Mucosa of descending colon (tissue), 3 donors: ENCODE measurements at regions not wholly inside any gene's neighbourhood (a gene's known extent, or its start where the extent isn't known, plus 50 kb on each side); places are given as distances from the start of the nearest gene placed in this dataset.

ENCODE experiments used
- ATAC-seq: fragments of 200-7000 bp; cut with Tn5 transposase; one replicate; pipeline ENCODE4 v1.9.1; 2020; ENCODE audit warnings: mild to moderate bottlenecking, moderate library complexity
- DNase-seq, 3 donors: peaks; one replicate each; pipeline ENCODE4 v3.0.0-alpha.2; 2020
- H3K36me3 ChIP-seq: fragments of 200-600 bp; one replicate; pipeline ENCODE4 v1.8.0; 2021; ENCODE audit warnings: low read depth, mild to moderate bottlenecking
- H3K4me1 ChIP-seq: fragments of 200-600 bp; one replicate; pipeline ENCODE4 v1.8.0; 2021; ENCODE audit warnings: low read depth, mild to moderate bottlenecking
- H3K4me3 ChIP-seq: fragments of 200-600 bp; one replicate; pipeline ENCODE4 v1.8.0; 2021; ENCODE audit warnings: mild to moderate bottlenecking
- H3K9me3 ChIP-seq: fragments of 200-600 bp; one replicate; pipeline ENCODE4 v1.8.0; 2021; ENCODE audit warnings: mild to moderate bottlenecking
- CTCF ChIP-seq: fragments of 200-600 bp; IDR thresholded peaks from one replicate; pipeline ENCODE4 v1.8.0; 2022; ENCODE audit warnings: antibody characterized with exemption, mild to moderate bottlenecking
- intact Hi-C, 2 donors: fragments of 100-400 bp; cut with DNase I in 1 of 2; cut with micrococcal nuclease in 1 of 2; formaldehyde crosslinking; loops; one replicate each; pipeline versions ENCODE4 v1.11.0 to v1.11.1; 2022; cut with DNase I, micrococcal nuclease
- donor health status: DM: no; HTN: no; CAD: no; lungs with moderate emphysema.
- donor health status: DM: no; HTN: no; CAD: no.
- donor health status: DM: no; HTN: yes; CAD: no.

DNA sequence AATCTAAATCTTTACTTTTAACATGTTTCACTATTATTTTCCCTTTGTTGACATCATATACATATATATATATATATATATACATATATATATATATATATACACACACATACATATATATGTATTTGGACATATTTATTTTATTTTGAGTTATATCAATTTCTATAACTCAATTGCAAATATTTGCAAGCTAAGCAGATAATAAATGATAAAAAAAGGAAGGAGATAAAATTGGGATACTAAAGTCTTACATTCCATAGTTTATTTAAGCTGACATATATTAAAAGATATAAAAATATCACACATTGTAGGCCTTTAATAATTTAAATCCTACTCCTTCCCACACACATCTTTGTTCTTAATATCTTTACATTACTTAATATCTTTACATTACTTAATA is 372.2 kb downstream of the GRXCR1 start:
- DNase-seq (no peak), ATAC-seq (no peak)
- no peaks in the 10 kb centered on the region for H3K36me3 ChIP-seq
- no peak for TF ChIP-seq CTCF
- intact Hi-C loops, result no loop called here
- H3K4me3 ChIP-seq, result no peak overlapping the region
- no peaks in the 10 kb centered on the region for H3K4me1 ChIP-seq
- peaks cover 55% of the 10 kb centered on the region for H3K9me3 ChIP-seq

DNA sequence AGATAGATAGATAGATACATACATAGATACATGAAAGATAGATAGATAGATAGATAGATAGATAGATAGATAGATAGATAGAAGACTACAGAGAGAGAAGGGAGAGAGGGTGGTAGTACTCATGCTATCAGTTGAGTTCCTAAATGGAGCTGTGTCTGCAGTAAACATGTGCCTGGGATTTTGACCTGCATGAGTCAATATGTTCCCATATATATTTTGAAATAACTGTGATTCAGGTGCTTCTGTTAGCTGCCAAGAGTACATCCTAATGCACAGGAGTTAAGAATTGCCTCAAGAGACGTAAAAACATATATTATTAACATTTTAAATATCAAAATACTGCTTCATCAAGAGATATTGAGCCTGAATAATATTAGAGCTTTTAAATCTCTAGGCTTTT is 379.4 kb downstream of the GRXCR1 start:
- H3K4me1 ChIP-seq, result no peaks in the 10 kb centered on the region
- H3K4me3 ChIP-seq, result no peak overlapping the region
- ATAC-seq, result no peak

DNA sequence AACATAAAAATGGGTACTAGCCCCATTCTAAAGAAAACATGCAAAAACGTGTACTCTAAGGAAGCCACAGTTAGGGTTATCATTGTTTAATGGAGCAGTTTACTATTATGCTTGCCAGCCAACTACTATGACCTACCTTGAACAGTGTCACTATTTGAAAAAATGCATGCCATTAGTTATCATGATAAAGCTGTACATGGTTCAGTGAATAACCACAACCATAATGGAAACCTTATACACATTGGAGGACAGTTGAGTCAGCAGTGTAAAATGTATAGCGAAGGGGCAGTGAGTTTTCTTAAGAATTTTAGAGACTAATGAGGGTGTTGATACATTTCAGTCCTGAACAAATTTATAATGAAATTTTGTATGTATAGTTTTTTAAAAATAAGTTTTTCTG is 381.9 kb downstream of the GRXCR1 start:
- no peak for ATAC-seq
- intact Hi-C loops, result no loop called here
- no peak for TF ChIP-seq CTCF

More for the DNA sequence above, 379.4 kb downstream of the GRXCR1 start:
- no peaks in the 10 kb centered on the region for H3K36me3 ChIP-seq
- DNase-seq, result no peak
- TF ChIP-seq CTCF, result no peak
- peaks cover 23% of the 10 kb centered on the region for H3K9me3 ChIP-seq
- intact Hi-C loops, result no loop called here

GRCh38 chr4:43275779-43276178 is 383.3 kb downstream of the GRXCR1 start:
- ATAC-seq, result no peak
- TF ChIP-seq CTCF, result no peak

More for the DNA sequence above, 381.9 kb downstream of the GRXCR1 start:
- DNase-seq, result no peak
- H3K4me3 ChIP-seq, result no peak overlapping the region
- H3K4me1 ChIP-seq, result no peaks in the 10 kb centered on the region
- peaks cover 15% of the 10 kb centered on the region for H3K9me3 ChIP-seq
- H3K36me3 ChIP-seq, result no peaks in the 10 kb centered on the region

DNA sequence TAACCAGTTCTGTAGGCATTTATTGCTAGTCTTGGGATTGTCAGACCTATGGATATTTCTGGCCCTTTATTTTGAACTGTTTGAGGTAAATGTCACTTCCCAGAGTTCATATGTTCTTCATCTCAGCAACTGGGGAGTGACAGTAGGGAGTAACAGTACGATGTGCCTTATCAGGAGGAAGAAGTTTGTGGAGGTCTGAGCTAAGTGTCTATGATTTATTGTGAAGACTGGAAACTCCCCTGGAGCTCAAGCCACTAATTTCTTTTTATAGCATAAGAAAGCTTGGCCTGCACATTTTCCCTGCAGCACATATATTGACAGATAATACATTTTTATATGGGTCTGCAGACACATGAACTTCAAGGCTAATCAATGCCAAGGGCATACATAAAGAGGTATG is 383.8 kb downstream of the GRXCR1 start:
- no peak overlapping the region for H3K4me3 ChIP-seq
- intact Hi-C loops, result no loop called here
- H3K9me3 ChIP-seq, result peaks cover 16% of the 10 kb centered on the region
- ATAC-seq (no peak), DNase-seq (no peak)
- no peaks in the 10 kb centered on the region for H3K36me3 ChIP-seq
- TF ChIP-seq CTCF, result no peak
- no peaks in the 10 kb centered on the region for H3K4me1 ChIP-seq

More at GRCh38 chr4:43275779-43276178, 383.3 kb downstream of the GRXCR1 start:
- intact Hi-C loops, result no loop called here
- Histone ChIP-seq H3K4me1 (no peaks in the 10 kb centered on the region), H3K36me3 (no peaks in the 10 kb centered on the region), H3K4me3 (no peak overlapping the region), H3K9me3 (peaks cover 16% of the 10 kb centered on the region)
- no peak for DNase-seq

DNA sequence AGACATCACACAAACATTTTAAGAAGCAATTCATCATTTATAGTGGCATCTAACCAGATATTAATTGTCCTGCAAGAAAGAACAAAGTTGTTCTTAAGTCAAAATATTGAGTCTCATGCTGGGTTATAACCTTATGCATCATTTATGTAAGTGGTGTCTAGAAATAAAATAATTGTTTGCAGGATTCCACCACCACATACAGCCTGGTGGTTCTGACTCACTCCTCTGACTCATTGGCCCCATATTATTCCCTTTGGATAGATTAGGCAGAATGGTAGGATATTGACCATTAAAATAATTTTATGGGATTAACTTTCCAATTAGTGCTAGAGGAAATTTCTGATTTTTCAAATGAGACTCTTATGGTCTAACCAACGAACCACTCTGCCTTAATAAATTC is 384.5 kb downstream of the GRXCR1 start:
- Histone ChIP-seq H3K4me1 (no peaks in the 10 kb centered on the region), H3K9me3 (peaks cover 22% of the 10 kb centered on the region), H3K36me3 (no peaks in the 10 kb centered on the region), H3K4me3 (no peak overlapping the region)
- DNase-seq, result no peak
- TF ChIP-seq CTCF, result no peak
- intact Hi-C loops, result no loop called here
- no peak for ATAC-seq
